GM23338 (cell line): ENCODE measurements at regions not wholly inside any gene's neighbourhood (a gene's known extent, or its start where the extent isn't known, plus 50 kb on each side); places are given as distances from the start of the nearest gene placed in this dataset.

ENCODE experiments used
- CREB1 ChIP-seq: fragments of 250-450 bp; sonication (Bioruptor Pico); IDR thresholded peaks from 2 replicates; pipeline ENCODE4 v1.5.0; 2020; ENCODE audit warnings: low read depth, mild to moderate bottlenecking, moderate library complexity
- CTCF ChIP-seq, 2 experiments: fragments of 200-600 bp in 1 of 2; sonication (generic) in 1 of 2; conservative IDR thresholded peaks; 2 replicates each; pipeline versions ENCODE4 v1.5.1 to v1.6.1; 2016 to 2017; ENCODE audit warnings: antibody characterized with exemption in 2 of 2, low read depth in 2 of 2, mild to moderate bottlenecking in 2 of 2, moderate library complexity in 1 of 2
- EZH2 ChIP-seq: fragments of 200-600 bp; sonication (generic); IDR thresholded peaks from one replicate; pipeline ENCODE4 v1.8.0; 2017; ENCODE audit warnings: antibody characterized with exemption, mild to moderate bottlenecking, low read depth; ENCODE audit not compliant: unreplicated experiment
- EZH2phosphoT487 ChIP-seq: fragments of 200-600 bp; sonication (generic); IDR thresholded peaks from one replicate; pipeline ENCODE4 v1.8.1; 2018; ENCODE audit warnings: antibody characterized with exemption; ENCODE audit not compliant: unreplicated experiment
- JUNB ChIP-seq: IDR thresholded peaks from one replicate; pipeline ENCODE4 v1.6.1; 2016; ENCODE audit warnings: antibody characterized with exemption; ENCODE audit not compliant: unreplicated experiment
- POLR2AphosphoS5 ChIP-seq: IDR thresholded peaks from 2 replicates; pipeline ENCODE4 v1.6.1; 2016; ENCODE audit warnings: antibody characterized with exemption, low read depth
- REST ChIP-seq: IDR thresholded peaks from one replicate; pipeline ENCODE4 v1.6.1; 2018; ENCODE audit warnings: antibody characterized with exemption; ENCODE audit not compliant: unreplicated experiment
- STAT1 ChIP-seq: IDR thresholded peaks from one replicate; pipeline ENCODE4 v1.6.1; 2016; ENCODE audit warnings: antibody characterized with exemption; ENCODE audit not compliant: unreplicated experiment
- ZNF114 ChIP-seq: fragments of 250-450 bp; sonication (Bioruptor Pico); IDR thresholded peaks from 2 replicates; pipeline ENCODE4 v1.5.0; 2020; ENCODE audit warnings: mild to moderate bottlenecking, moderate library complexity
- ZNF331 ChIP-seq: fragments of 250-450 bp; sonication (Bioruptor Pico); IDR thresholded peaks from 2 replicates; pipeline ENCODE4 v1.5.0; 2020; ENCODE audit warnings: low read depth, mild to moderate bottlenecking, moderate library complexity
- TF ChIP-seq, protein P1 (sequence below): IDR thresholded peaks from 2 replicates; pipeline ENCODE4 v1.6.1; 2016; ENCODE audit warnings: antibody characterized with exemption

- TF ChIP-seq CTCF (conservative IDR thresholded peaks at IDR 0.05; ENCODE audit: low read depth in 2 of 2) (no peak), EZH2 (no peak), CREB1 (CRISPR knock-in tag) (no peak), STAT1 (no peak), EZH2phosphoT487 (no peak), POLR2AphosphoS5 (no peak), ZNF114 (CRISPR knock-in tag) (no peak), JUNB (no peak), REST (no peak), ZNF331 (CRISPR knock-in tag) (no peak)
- TF ChIP-seq, protein P1, sequence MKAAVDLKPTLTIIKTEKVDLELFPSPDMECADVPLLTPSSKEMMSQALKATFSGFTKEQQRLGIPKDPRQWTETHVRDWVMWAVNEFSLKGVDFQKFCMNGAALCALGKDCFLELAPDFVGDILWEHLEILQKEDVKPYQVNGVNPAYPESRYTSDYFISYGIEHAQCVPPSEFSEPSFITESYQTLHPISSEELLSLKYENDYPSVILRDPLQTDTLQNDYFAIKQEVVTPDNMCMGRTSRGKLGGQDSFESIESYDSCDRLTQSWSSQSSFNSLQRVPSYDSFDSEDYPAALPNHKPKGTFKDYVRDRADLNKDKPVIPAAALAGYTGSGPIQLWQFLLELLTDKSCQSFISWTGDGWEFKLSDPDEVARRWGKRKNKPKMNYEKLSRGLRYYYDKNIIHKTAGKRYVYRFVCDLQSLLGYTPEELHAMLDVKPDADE: no peak
Measured at GRCh38 chr16:66272461-66272860, 94.0 kb upstream of the CDH5 start.
